Lower leg skin (tissue), 4 donors: ENCODE measurements at regions not wholly inside any gene's neighbourhood (a gene's known extent, or its start where the extent isn't known, plus 50 kb on each side); places are given as distances from the start of the nearest gene placed in this dataset.
"Not testable (repeated sequence)": the region's sequence is repeated elsewhere in the genome, so short reads cannot be mapped to it uniquely, and the experiment has no call there.

Source experiments
- DNase-seq, 2 donors: peaks; one replicate each; pipeline ENCODE4 v3.0.0-alpha.2; 2019; ENCODE audit warnings: low spot score in 2 of 2
- H3K4me3 ChIP-seq: fragments of 200-600 bp; sonication (generic); 2 replicates; pipeline ENCODE4 v1.5.1; 2017; ENCODE audit warnings: mild to moderate bottlenecking, low read depth; ENCODE audit not compliant: poor library complexity, severe bottlenecking
- CTCF ChIP-seq, 3 donors: fragments of 450-650 bp; IDR thresholded peaks; one replicate each; pipeline ENCODE4 v1.5.1; 2016; ENCODE audit warnings: antibody characterized with exemption in 3 of 3, mild to moderate bottlenecking in 3 of 3, moderate library complexity in 2 of 3
- POLR2A ChIP-seq, 2 donors: fragments of 450-650 bp; IDR thresholded peaks; one replicate each; pipeline ENCODE4 v1.6.1; 2016 to 2017; ENCODE audit warnings: antibody characterized with exemption in 2 of 2, mild to moderate bottlenecking in 1 of 2, moderate library complexity in 1 of 2
- WGBS, 2 donors: methylation state at CpG; one replicate each; pipeline ENCODE4 v1.1.5; 2018; 5-methylcytosine and 5-hydroxymethylcytosine counted together
- intact Hi-C: fragments of 100-400 bp; cut with DNase I; formaldehyde crosslinking; loops from one replicate; pipeline ENCODE4 v1.15.0; 2023; ENCODE audit warnings: low total_unique reads

GRCh38 chr5:115703514-115703913 lies 77.7 kb upstream of the TMED7 start:
- 63 to 90% methylated on average over 3 of the region's 3 CpGs for WGBS, 2 donors
- no peak for DNase-seq
- intact Hi-C loops: no loop called here
- H3K4me3 ChIP-seq: no peak overlapping the region
- TF ChIP-seq POLR2A (IDR thresholded peaks at IDR 0.05) (no peak), CTCF (IDR thresholded peaks at IDR 0.05) (no peak)

- intact Hi-C loops: no loop called here
- no peak for TF ChIP-seq CTCF (IDR thresholded peaks at IDR 0.05)
- no peak for TF ChIP-seq POLR2A (IDR thresholded peaks at IDR 0.05)
- H3K4me3 ChIP-seq: no peak overlapping the region
These were observed 76.2 kb upstream of the TMED7 start for GRCh38 chr5:115702025-115702424.

GRCh38 chr5:115699967-115700366 lies 74.1 kb upstream of the TMED7 start:
- WGBS, 2 donors: 66 to 79% methylated on average over 3 of the region's 3 CpGs

More at GRCh38 chr5:115702025-115702424, 76.2 kb upstream of the TMED7 start:
- no peak for DNase-seq
- 60 to 70% methylated on average over 4 of the region's 4 CpGs for WGBS, 2 donors

GRCh38 chr5:115696141-115696650 lies 70.4 kb upstream of the TMED7 start:
- intact Hi-C loops: no loop called here
- WGBS, 2 donors: 88 to 91% methylated on average over 4 of the region's 4 CpGs
- TF ChIP-seq CTCF (IDR thresholded peaks at IDR 0.05) (no peak), POLR2A (IDR thresholded peaks at IDR 0.05) (no peak)
- DNase-seq: no peak
- H3K4me3 ChIP-seq: no peak overlapping the region

More at GRCh38 chr5:115699967-115700366, 74.1 kb upstream of the TMED7 start:
- DNase-seq: no peak
- H3K4me3 ChIP-seq: no peak overlapping the region
- intact Hi-C loops: no loop called here
- TF ChIP-seq POLR2A (IDR thresholded peaks at IDR 0.05) (no peak), CTCF (IDR thresholded peaks at IDR 0.05) (no peak)

GRCh38 chr5:115695310-115695880 lies 69.6 kb upstream of the TMED7 start:
- WGBS, 2 donors: 83 to 86% methylated on average over 4 of the region's 4 CpGs
- DNase-seq: no peak
- H3K4me3 ChIP-seq: no peak overlapping the region
- intact Hi-C loops: no loop called here
- TF ChIP-seq POLR2A (IDR thresholded peaks at IDR 0.05) (no peak), CTCF (IDR thresholded peaks at IDR 0.05) (no peak)

GRCh38 chr5:115691814-115692213 lies 66.0 kb upstream of the TMED7 start:
- intact Hi-C loops, H3K4me3 ChIP-seq, DNase-seq: not testable (repeated sequence)
- WGBS, 2 donors: 93 to 100% methylated on average over 3 of the region's 3 CpGs
